ENCODE measurements at regions not wholly inside any gene's neighbourhood (a gene's known extent, or its start where the extent isn't known, plus 50 kb on each side); places are given as distances from the start of the nearest gene placed in this dataset.

DNA sequence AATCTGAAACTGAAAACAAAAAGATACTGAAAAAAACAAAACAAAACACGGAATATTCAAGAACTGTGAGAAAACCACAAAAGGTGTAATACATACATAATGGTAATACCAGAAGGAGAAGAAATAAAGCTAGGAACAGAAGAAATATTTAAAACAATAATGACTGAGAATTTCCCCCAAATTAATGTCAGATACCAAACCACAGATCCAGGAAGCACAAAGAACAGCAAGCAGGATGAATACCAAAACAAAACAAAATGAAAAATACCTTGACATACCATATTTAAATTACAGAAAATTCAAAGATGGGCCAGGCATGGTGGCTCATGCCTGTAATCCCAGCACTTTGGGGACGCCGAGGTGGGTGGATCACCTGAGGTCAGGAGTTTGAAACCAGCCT lies 57.7 kb upstream of the PARD3 start:
- TF ChIP-seq, protein P1, sequence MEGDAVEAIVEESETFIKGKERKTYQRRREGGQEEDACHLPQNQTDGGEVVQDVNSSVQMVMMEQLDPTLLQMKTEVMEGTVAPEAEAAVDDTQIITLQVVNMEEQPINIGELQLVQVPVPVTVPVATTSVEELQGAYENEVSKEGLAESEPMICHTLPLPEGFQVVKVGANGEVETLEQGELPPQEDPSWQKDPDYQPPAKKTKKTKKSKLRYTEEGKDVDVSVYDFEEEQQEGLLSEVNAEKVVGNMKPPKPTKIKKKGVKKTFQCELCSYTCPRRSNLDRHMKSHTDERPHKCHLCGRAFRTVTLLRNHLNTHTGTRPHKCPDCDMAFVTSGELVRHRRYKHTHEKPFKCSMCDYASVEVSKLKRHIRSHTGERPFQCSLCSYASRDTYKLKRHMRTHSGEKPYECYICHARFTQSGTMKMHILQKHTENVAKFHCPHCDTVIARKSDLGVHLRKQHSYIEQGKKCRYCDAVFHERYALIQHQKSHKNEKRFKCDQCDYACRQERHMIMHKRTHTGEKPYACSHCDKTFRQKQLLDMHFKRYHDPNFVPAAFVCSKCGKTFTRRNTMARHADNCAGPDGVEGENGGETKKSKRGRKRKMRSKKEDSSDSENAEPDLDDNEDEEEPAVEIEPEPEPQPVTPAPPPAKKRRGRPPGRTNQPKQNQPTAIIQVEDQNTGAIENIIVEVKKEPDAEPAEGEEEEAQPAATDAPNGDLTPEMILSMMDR (IDR thresholded peaks at IDR 0.05; ENCODE audit: low read depth, low read length, missing control alignments) = no peak
- in situ Hi-C loops (cut with HindIII; ENCODE audit: low sequenced_read_pairs) = no loop called here

GRCh38 chr10:34869135-34869836 lies 54.2 kb upstream of the PARD3 start:
- DNase-seq (ENCODE audit: low read depth) = no peak
- in situ Hi-C loops (cut with HindIII; ENCODE audit: low sequenced_read_pairs) = no loop called here
- TF ChIP-seq, protein P1 (IDR thresholded peaks at IDR 0.05; ENCODE audit: low read depth, low read length, missing control alignments) = no peak
- no peak overlapping the region for H3K4me3 ChIP-seq (ENCODE audit: low read depth, low read length)

More for the DNA sequence above, 57.7 kb upstream of the PARD3 start:
- no peak for DNase-seq (ENCODE audit: low read depth)
- no peak overlapping the region for H3K4me3 ChIP-seq (ENCODE audit: low read depth, low read length)

- DNase-seq (ENCODE audit: low read depth) = no peak
- TF ChIP-seq, protein P1 (IDR thresholded peaks at IDR 0.05; ENCODE audit: low read depth, low read length, missing control alignments) = no peak
- H3K4me3 ChIP-seq (ENCODE audit: low read depth, low read length) = no peak overlapping the region
- in situ Hi-C loops (cut with HindIII; ENCODE audit: low sequenced_read_pairs) = no loop called here
These were observed 53.5 kb upstream of the PARD3 start for GRCh38 chr10:34868589-34868988.

GRCh38 chr10:34866848-34867247 lies 51.8 kb upstream of the PARD3 start:
- no peak overlapping the region for H3K4me3 ChIP-seq (ENCODE audit: low read depth, low read length)
- TF ChIP-seq, protein P1 (IDR thresholded peaks at IDR 0.05; ENCODE audit: low read depth, low read length, missing control alignments) = no peak
- DNase-seq (ENCODE audit: low read depth) = no peak
- in situ Hi-C loops (cut with HindIII; ENCODE audit: low sequenced_read_pairs) = no loop called here

Measured in astrocyte of the cerebellum (primary cell).